ENCODE measurements at regions not wholly inside any gene's neighbourhood (a gene's known extent, or its start where the extent isn't known, plus 50 kb on each side); places are given as distances from the start of the nearest gene placed in this dataset.

DNA sequence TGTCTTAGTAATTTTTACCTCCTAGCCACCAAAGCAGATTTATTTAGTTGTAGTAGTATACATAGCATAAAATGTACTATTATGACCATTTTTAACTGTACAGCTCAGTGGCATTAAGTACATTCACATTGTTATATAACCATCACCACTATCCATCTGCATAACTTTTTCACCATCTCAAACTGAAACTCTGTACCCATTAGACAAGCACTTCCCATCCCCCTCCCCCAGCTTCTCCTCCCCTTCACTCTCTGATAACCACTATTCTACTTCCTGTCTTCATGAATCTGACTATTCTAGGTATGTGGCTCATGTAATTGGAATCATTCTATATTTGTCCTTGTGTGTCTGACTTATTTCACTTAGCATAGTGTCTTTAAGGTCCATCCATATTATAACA, 71.9 kb downstream of the MRPL32 start:
- DNase-seq (peak in 1 of 35 experiments; percentile 1), ATAC-seq (replicated peaks in 1 of 4) (no peak)
- Mint-ChIP-seq H3K4me3 (no peak overlapping the region), H3K27me3 (peaks cover 17 to 24% of the 10 kb centered on the region in 2 donors), H3K9me3 (no peaks in the 10 kb centered on the region), H3K36me3 (no peaks in the 10 kb centered on the region), H3K27ac (no peak overlapping the region), H3K4me1 (peaks cover 0 to 7% (median 5%) of the 10 kb centered on the region in 3 donors)
- H3K36me3 ChIP-seq (ENCODE audit: control insufficient read depth in 2 of 2, extremely low read depth in 1 of 2, insufficient read depth in 1 of 2, low read length in 1 of 2) = no peaks in the 10 kb centered on the region
- POLR2A ChIA-PET = no interaction called here
- H3K27me3 ChIP-seq (replicated peaks in 1 of 2; ENCODE audit: control insufficient read depth in 2 of 2, extremely low read depth in 1 of 2, insufficient read depth in 2 of 2, low read length in 1 of 2) = no peaks in the 10 kb centered on the region
- no peaks in the 10 kb centered on the region for H3K9me3 ChIP-seq
- H3K4me3 ChIP-seq (ENCODE audit: control insufficient read depth in 1 of 2, extremely low read depth in 1 of 2, low read length in 1 of 2) = no peak overlapping the region
- H3K27ac ChIP-seq (ENCODE audit: low read length) = no peak overlapping the region
- CTCF ChIA-PET = no interaction called here
- H3K4me1 ChIP-seq (ENCODE audit: control insufficient read depth in 1 of 2, extremely low read depth in 1 of 2, insufficient read depth in 2 of 2, low read length in 2 of 2) = no peaks in the 10 kb centered on the region

DNA sequence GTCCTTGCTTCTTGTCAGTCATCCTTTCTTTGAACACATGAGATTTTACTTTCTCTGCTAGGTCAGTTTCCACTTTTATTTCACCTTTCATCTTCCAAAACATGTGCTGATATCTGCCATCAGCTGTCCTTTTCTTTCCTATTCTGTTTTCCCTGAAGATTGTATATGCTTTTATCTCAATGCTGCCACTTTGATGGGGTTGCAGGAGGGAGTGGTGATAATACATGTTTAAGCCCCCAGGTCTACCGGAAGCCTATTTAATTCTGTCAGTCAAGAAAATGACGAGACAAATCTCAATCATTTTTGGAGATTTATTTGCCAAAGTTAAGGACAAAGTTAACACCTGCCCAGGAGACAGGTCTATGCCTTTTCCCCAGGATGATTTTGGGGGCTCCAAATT, 73.8 kb downstream of the MRPL32 start:
- no peak overlapping the region for H3K4me3 Mint-ChIP-seq
- H3K27ac ChIP-seq (ENCODE audit: low read length) = no peak overlapping the region
- H3K9me3 Mint-ChIP-seq = no peaks in the 10 kb centered on the region
- H3K4me3 ChIP-seq (ENCODE audit: control insufficient read depth in 1 of 2, extremely low read depth in 1 of 2, low read length in 1 of 2) = no peak overlapping the region
- H3K4me1 Mint-ChIP-seq = peaks cover 0 to 7% (median 5%) of the 10 kb centered on the region in 3 donors
- DNase-seq = no peak
- peaks cover 19 to 28% of the 10 kb centered on the region in 2 donors for H3K27me3 Mint-ChIP-seq
- no peaks in the 10 kb centered on the region for H3K36me3 ChIP-seq (ENCODE audit: control insufficient read depth in 2 of 2, extremely low read depth in 1 of 2, insufficient read depth in 1 of 2, low read length in 1 of 2)
- no peak for ATAC-seq (replicated peaks in 1 of 4)
- no peak overlapping the region for H3K27ac Mint-ChIP-seq
- 100% methylated on average over 1 of the region's 2 CpGs for WGBS (ENCODE audit: insufficient coverage)
- H3K9me3 ChIP-seq = no peaks in the 10 kb centered on the region
- no peaks in the 10 kb centered on the region for H3K4me1 ChIP-seq (ENCODE audit: control insufficient read depth in 1 of 2, extremely low read depth in 1 of 2, insufficient read depth in 2 of 2, low read length in 2 of 2)
- POLR2A ChIA-PET = no interaction called here
- H3K36me3 Mint-ChIP-seq = no peaks in the 10 kb centered on the region
- no peaks in the 10 kb centered on the region for H3K27me3 ChIP-seq (replicated peaks in 1 of 2; ENCODE audit: control insufficient read depth in 2 of 2, extremely low read depth in 1 of 2, insufficient read depth in 2 of 2, low read length in 1 of 2)
- CTCF ChIA-PET = no interaction called here

DNA sequence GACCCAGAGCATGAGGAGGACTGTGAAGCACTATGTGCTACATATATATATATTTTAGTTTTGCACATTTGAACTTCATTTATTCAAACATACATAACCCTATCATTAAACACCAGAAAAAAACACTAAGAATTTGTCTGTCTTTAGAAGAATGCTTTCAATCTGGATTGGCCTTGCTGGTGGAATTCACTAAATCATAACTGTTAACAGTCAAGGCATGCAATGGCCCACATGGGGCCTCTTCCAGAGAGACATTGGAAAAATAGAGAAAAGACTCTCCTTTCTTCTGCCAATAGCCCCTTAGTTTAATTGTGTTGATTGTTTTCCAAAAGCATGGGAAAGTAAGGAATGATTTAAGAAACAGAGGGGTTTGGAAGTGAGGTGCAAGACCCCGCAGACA, 77.9 kb downstream of the MRPL32 start:
- ATAC-seq (replicated peaks in 1 of 4) = no peak
- CTCF ChIA-PET = interaction anchor here in 1 of 2 donors (0.5 kb wide), 1 partner anchor 27 kb away, joined by 6 read pairs; no protein-coding TSS in a partner anchor
- no peaks in the 10 kb centered on the region for H3K36me3 Mint-ChIP-seq

DNA sequence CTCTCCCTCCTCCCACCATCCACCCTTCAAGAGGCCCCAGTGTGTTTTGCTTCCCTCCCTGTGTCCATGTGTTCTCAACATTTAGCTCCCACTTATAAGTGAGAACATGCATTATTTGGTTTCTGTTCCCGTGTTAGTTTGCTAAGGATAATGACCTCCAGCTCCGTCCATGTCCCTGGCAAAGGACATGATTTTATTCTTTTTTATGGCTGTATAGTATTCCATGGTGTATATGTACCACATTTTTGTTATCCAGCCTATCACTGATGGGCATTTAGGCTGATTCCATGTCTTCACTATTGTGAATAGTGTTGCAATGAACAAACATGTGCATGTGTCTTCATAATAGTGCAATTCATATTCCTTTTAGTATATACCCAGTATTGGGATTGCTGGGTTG, 79.7 kb downstream of the MRPL32 start:
- no peaks in the 10 kb centered on the region for H3K4me1 Mint-ChIP-seq
- H3K4me3 Mint-ChIP-seq = no peak overlapping the region
- H3K27ac Mint-ChIP-seq = no peak overlapping the region
- peaks cover 0 to 7% (median 0%) of the 10 kb centered on the region in 3 donors for H3K9me3 Mint-ChIP-seq
- DNase-seq (no peak), ATAC-seq (replicated peaks in 1 of 4) (no peak)
- H3K27me3 Mint-ChIP-seq = peaks cover 27 to 29% of the 10 kb centered on the region in 2 donors
- Histone ChIP-seq H3K27ac (ENCODE audit: low read length) (no peak overlapping the region), H3K4me1 (ENCODE audit: control insufficient read depth in 1 of 2, extremely low read depth in 1 of 2, insufficient read depth in 2 of 2, low read length in 2 of 2) (no peaks in the 10 kb centered on the region), H3K9me3 (no peaks in the 10 kb centered on the region), H3K36me3 (ENCODE audit: control insufficient read depth in 2 of 2, extremely low read depth in 1 of 2, insufficient read depth in 1 of 2, low read length in 1 of 2) (no peaks in the 10 kb centered on the region), H3K4me3 (ENCODE audit: control insufficient read depth in 1 of 2, extremely low read depth in 1 of 2, low read length in 1 of 2) (no peak overlapping the region), H3K27me3 (replicated peaks in 1 of 2; ENCODE audit: control insufficient read depth in 2 of 2, extremely low read depth in 1 of 2, insufficient read depth in 2 of 2, low read length in 1 of 2) (no peaks in the 10 kb centered on the region)
- CTCF ChIA-PET = no interaction called here
- POLR2A ChIA-PET = no interaction called here
- no CpG with 5 or more reads among the region's 2 CpGs for WGBS (ENCODE audit: insufficient coverage)
- H3K36me3 Mint-ChIP-seq = no peaks in the 10 kb centered on the region

More for the DNA sequence above, 77.9 kb downstream of the MRPL32 start:
- Histone ChIP-seq H3K4me1 (ENCODE audit: control insufficient read depth in 1 of 2, extremely low read depth in 1 of 2, insufficient read depth in 2 of 2, low read length in 2 of 2) (no peaks in the 10 kb centered on the region), H3K27me3 (replicated peaks in 1 of 2; ENCODE audit: control insufficient read depth in 2 of 2, extremely low read depth in 1 of 2, insufficient read depth in 2 of 2, low read length in 1 of 2) (no peaks in the 10 kb centered on the region), H3K27ac (ENCODE audit: low read length) (no peak overlapping the region), H3K36me3 (ENCODE audit: control insufficient read depth in 2 of 2, extremely low read depth in 1 of 2, insufficient read depth in 1 of 2, low read length in 1 of 2) (no peaks in the 10 kb centered on the region), H3K9me3 (no peaks in the 10 kb centered on the region), H3K4me3 (ENCODE audit: control insufficient read depth in 1 of 2, extremely low read depth in 1 of 2, low read length in 1 of 2) (no peak overlapping the region)
- WGBS (ENCODE audit: insufficient coverage) = no CpG with 5 or more reads among the region's 1 CpG
- no peak overlapping the region for H3K4me3 Mint-ChIP-seq
- H3K9me3 Mint-ChIP-seq = peaks cover 0 to 7% (median 0%) of the 10 kb centered on the region in 3 donors
- DNase-seq = no peak
- H3K27ac Mint-ChIP-seq = no peak overlapping the region
- H3K27me3 Mint-ChIP-seq = peaks cover 31 to 37% of the 10 kb centered on the region in 2 donors
- POLR2A ChIA-PET = no interaction called here
- no peaks in the 10 kb centered on the region for H3K4me1 Mint-ChIP-seq

DNA sequence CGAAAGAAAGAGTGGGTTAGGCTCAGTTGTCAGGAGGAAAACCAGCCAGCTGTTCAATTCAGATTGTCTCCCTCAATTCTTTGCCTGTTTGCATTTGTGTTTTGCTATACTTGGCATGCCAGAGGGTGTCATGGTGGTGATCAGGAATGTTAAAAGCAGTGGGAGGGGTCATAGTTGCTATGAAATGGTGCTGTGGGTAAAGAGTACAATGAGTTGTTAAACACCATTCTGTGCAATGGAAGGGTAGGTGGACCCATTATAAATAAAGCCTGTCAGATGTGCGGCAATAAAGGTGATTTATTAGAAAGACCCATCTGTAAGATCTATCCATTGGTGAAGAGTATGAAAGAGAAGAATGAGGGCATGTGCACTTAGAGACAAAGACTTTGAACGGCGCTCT, 82.2 kb downstream of the MRPL32 start:
- H3K9me3 Mint-ChIP-seq = peaks cover 0 to 7% (median 0%) of the 10 kb centered on the region in 3 donors
- H3K4me1 Mint-ChIP-seq = no peaks in the 10 kb centered on the region
- no peaks in the 10 kb centered on the region for H3K9me3 ChIP-seq
- 85% methylated on average over 3 of the region's 4 CpGs for WGBS (ENCODE audit: insufficient coverage)
- H3K27ac ChIP-seq (ENCODE audit: low read length) = no peak overlapping the region
- ATAC-seq (replicated peaks in 1 of 4) (no peak), DNase-seq (no peak)
- no peaks in the 10 kb centered on the region for H3K36me3 ChIP-seq (ENCODE audit: control insufficient read depth in 2 of 2, extremely low read depth in 1 of 2, insufficient read depth in 1 of 2, low read length in 1 of 2)
- ChIA-PET POLR2A (no interaction called here), CTCF (no interaction called here)
- no peak overlapping the region for H3K4me3 ChIP-seq (ENCODE audit: control insufficient read depth in 1 of 2, extremely low read depth in 1 of 2, low read length in 1 of 2)
- no peaks in the 10 kb centered on the region for H3K36me3 Mint-ChIP-seq
- H3K4me3 Mint-ChIP-seq = no peak overlapping the region
- no peaks in the 10 kb centered on the region for H3K27me3 ChIP-seq (replicated peaks in 1 of 2; ENCODE audit: control insufficient read depth in 2 of 2, extremely low read depth in 1 of 2, insufficient read depth in 2 of 2, low read length in 1 of 2)
- H3K27me3 Mint-ChIP-seq = peaks cover 30 to 31% of the 10 kb centered on the region in 2 donors
- H3K27ac Mint-ChIP-seq = no peak overlapping the region
- H3K4me1 ChIP-seq (ENCODE audit: control insufficient read depth in 1 of 2, extremely low read depth in 1 of 2, insufficient read depth in 2 of 2, low read length in 2 of 2) = no peaks in the 10 kb centered on the region

DNA sequence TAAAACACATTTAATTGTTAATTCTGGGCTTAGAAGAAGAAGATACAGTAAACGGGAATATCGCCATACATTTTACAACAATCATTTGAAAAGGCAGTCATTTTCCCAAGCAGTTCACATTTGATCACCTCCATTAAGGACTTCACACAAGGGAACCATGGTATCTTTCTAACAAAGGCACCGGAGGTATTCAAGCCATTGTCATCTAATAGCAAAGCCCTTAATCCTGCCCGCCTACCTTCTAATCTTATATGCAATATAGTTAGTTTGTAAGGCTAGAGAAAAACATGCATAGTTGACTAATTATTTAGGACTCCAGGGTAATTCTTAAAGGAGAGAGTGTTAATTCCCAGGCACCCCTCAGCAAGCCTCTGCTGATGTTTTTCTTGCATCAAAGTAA, 83.1 kb downstream of the MRPL32 start:
- Histone ChIP-seq H3K27me3 (replicated peaks in 1 of 2; ENCODE audit: control insufficient read depth in 2 of 2, extremely low read depth in 1 of 2, insufficient read depth in 2 of 2, low read length in 1 of 2) (no peaks in the 10 kb centered on the region), H3K9me3 (no peaks in the 10 kb centered on the region), H3K27ac (ENCODE audit: low read length) (no peak overlapping the region), H3K4me3 (ENCODE audit: control insufficient read depth in 1 of 2, extremely low read depth in 1 of 2, low read length in 1 of 2) (no peak overlapping the region), H3K4me1 (ENCODE audit: control insufficient read depth in 1 of 2, extremely low read depth in 1 of 2, insufficient read depth in 2 of 2, low read length in 2 of 2) (no peaks in the 10 kb centered on the region), H3K36me3 (ENCODE audit: control insufficient read depth in 2 of 2, extremely low read depth in 1 of 2, insufficient read depth in 1 of 2, low read length in 1 of 2) (no peaks in the 10 kb centered on the region)
- ATAC-seq (replicated peaks in 1 of 4) = no peak
- Mint-ChIP-seq H3K27me3 (peaks cover 27 to 32% of the 10 kb centered on the region in 2 donors), H3K9me3 (peaks cover 0 to 7% (median 0%) of the 10 kb centered on the region in 3 donors), H3K27ac (no peak overlapping the region), H3K4me1 (no peaks in the 10 kb centered on the region), H3K36me3 (no peaks in the 10 kb centered on the region), H3K4me3 (no peak overlapping the region)
- ChIA-PET CTCF (no interaction called here), POLR2A (no interaction called here)
- no CpG with 5 or more reads among the region's 4 CpGs for WGBS (ENCODE audit: insufficient coverage)
- no peak for DNase-seq

DNA sequence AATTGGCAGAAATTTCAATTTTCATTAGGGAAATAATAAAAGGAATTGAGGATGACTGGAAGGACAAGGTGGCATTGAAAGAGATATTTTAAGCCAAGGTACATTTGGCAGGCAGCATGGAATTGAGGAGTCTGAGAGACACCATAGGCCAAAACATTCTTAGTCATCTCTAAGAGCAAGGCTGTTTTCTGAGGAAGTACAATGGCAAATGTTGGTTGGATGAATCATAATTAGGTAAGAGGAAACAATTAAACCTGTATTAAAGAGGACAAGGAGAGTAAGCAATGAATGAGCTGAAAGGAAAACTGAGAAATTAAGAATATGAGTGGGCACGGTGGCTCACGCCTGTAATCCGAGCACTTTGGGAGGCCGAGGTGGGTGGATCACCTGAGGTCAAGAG, 86.3 kb downstream of the MRPL32 start:
- Histone ChIP-seq H3K9me3 (no peaks in the 10 kb centered on the region), H3K4me3 (ENCODE audit: control insufficient read depth in 1 of 2, extremely low read depth in 1 of 2, low read length in 1 of 2) (no peak overlapping the region), H3K36me3 (ENCODE audit: control insufficient read depth in 2 of 2, extremely low read depth in 1 of 2, insufficient read depth in 1 of 2, low read length in 1 of 2) (no peaks in the 10 kb centered on the region), H3K4me1 (ENCODE audit: control insufficient read depth in 1 of 2, extremely low read depth in 1 of 2, insufficient read depth in 2 of 2, low read length in 2 of 2) (no peaks in the 10 kb centered on the region), H3K27ac (ENCODE audit: low read length) (no peak overlapping the region), H3K27me3 (replicated peaks in 1 of 2; ENCODE audit: control insufficient read depth in 2 of 2, extremely low read depth in 1 of 2, insufficient read depth in 2 of 2, low read length in 1 of 2) (peaks cover 0 to 3% of the 10 kb centered on the region in 2 experiments)
- Mint-ChIP-seq H3K4me1 (no peaks in the 10 kb centered on the region), H3K27me3 (peaks cover 18 to 27% of the 10 kb centered on the region in 2 donors), H3K27ac (no peak overlapping the region), H3K9me3 (no peaks in the 10 kb centered on the region), H3K36me3 (no peaks in the 10 kb centered on the region), H3K4me3 (no peak overlapping the region)
- ATAC-seq (replicated peaks in 1 of 4) (no peak), DNase-seq (no peak)
- CTCF ChIA-PET = no interaction called here
- POLR2A ChIA-PET = no interaction called here
- WGBS (ENCODE audit: insufficient coverage) = 96% methylated on average over 4 of the region's 4 CpGs
